HEK293T (cell line): ENCODE measurements at regions not wholly inside any gene's neighbourhood (a gene's known extent, or its start where the extent isn't known, plus 50 kb on each side); places are given as distances from the start of the nearest gene placed in this dataset.

ENCODE experiments used
- ARNT ChIP-seq: fragments of 450-650 bp; IDR thresholded peaks from 2 replicates; pipeline ENCODE4 v1.6.1; 2017; ENCODE audit warnings: mild to moderate bottlenecking
- BHLHE40 ChIP-seq: fragments of 450-650 bp; IDR thresholded peaks from 2 replicates; pipeline ENCODE4 v1.6.1; 2016; ENCODE audit warnings: mild to moderate bottlenecking, moderate library complexity, borderline replicate concordance
- FOXA1 ChIP-seq: fragments of 450-650 bp; IDR thresholded peaks from 2 replicates; pipeline ENCODE4 v1.6.1; 2016; ENCODE audit warnings: mild to moderate bottlenecking
- FOXK2 ChIP-seq: fragments of 450-650 bp; IDR thresholded peaks from 2 replicates; pipeline ENCODE4 v1.6.1; 2016; ENCODE audit warnings: mild to moderate bottlenecking
- FOXM1 ChIP-seq: fragments of 450-650 bp; IDR thresholded peaks from 2 replicates; pipeline ENCODE4 v1.6.1; 2017; ENCODE audit warnings: mild to moderate bottlenecking, borderline replicate concordance
- NFRKB ChIP-seq: fragments of 450-650 bp; IDR thresholded peaks from 2 replicates; pipeline ENCODE4 v1.6.1; 2016; ENCODE audit warnings: mild to moderate bottlenecking, moderate library complexity
- PKNOX1 ChIP-seq: fragments of 450-650 bp; IDR thresholded peaks from 2 replicates; pipeline ENCODE4 v1.6.1; 2016
- SP1 ChIP-seq: fragments of 450-650 bp; IDR thresholded peaks from 2 replicates; pipeline ENCODE4 v1.6.1; 2017
- SUZ12 ChIP-seq: fragments of 450-650 bp; IDR thresholded peaks from 2 replicates; pipeline ENCODE4 v1.6.1; 2016; ENCODE audit warnings: mild to moderate bottlenecking

DNA sequence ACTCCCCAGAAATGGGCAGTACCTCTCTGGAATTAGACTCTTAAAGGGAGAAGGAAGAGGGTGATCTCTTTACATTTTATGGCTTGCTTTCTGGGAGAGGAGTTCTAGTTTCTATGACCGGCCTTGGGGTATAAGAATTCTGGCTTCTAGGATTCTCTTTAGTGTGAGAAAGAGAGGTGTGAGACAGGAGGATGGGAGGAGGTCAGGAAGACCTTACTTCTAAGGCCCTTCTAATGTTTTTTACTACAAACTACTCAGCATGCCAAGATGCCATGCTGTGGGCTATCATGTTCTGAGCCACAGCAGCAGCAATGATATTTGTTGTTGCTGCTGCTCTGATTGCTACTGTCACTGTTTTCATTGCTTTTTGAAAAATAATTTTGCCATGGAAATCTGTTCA, 538.3 kb downstream of the SLITRK6 start:
- TF ChIP-seq BHLHE40 = no peak
- no peak for TF ChIP-seq NFRKB
- TF ChIP-seq SP1 = no peak
- no peak for TF ChIP-seq SUZ12
- no peak for TF ChIP-seq FOXA1
- TF ChIP-seq FOXK2 = no peak
- TF ChIP-seq ARNT = no peak
- no peak for TF ChIP-seq PKNOX1
- no peak for TF ChIP-seq FOXM1
